Mammary epithelial cell (primary cell): ENCODE measurements at regions not wholly inside any gene's neighbourhood (a gene's known extent, or its start where the extent isn't known, plus 50 kb on each side); places are given as distances from the start of the nearest gene placed in this dataset.

Source experiments
- CTCF ChIP-seq, 2 donors: IDR thresholded peaks in 1 of 2; conservative IDR thresholded peaks in 1 of 2; 2 replicates each; pipeline ENCODE4 v1.5.1; 2011 to 2012; ENCODE audit warnings: inconsistent platforms in 2 of 2, low read length in 2 of 2, mild to moderate bottlenecking in 2 of 2, control low read depth in 1 of 2, low read depth in 1 of 2; ENCODE audit not compliant: insufficient read depth in 1 of 2; ENCODE audit errors: extremely low read depth in 1 of 2
- EZH2 ChIP-seq: IDR thresholded peaks from 2 replicates; pipeline ENCODE4 v1.6.1; 2012; ENCODE audit warnings: low read length, inconsistent platforms, borderline replicate concordance

DNA sequence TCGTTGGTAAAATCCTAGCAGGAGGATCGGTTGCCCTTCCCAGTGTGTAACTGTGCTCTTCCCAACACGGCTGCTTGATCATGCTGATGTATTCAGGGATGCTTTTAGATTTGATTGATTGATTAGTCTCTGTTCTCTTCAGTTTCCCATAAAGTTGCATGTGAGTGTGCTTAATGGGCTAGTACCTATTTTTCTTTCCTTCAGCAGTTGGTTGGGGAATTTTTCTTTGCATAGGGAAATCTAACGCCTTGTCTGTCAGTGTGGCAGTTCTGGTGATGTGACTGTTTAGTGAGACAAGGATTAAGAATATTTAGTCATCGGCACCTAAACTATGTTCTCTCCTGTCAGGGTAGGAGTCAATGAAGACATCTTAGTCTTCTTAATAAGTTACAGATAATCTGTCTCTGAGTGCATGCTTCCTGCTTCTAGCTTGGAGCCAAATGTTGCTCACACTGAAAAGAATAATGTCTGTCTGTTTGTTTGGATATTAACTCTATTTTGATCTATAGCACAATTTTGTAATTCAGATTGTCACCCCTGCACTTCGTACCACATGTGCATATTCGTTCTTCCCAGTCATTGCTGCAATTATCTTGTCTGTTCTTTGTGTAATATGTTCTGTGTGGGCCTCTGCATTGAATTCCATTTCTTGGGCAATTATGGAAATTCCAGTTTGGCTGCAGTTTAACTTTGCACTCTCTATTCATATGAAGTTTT lies 169.9 kb downstream of the EDN1 start:
- TF ChIP-seq CTCF (conservative IDR thresholded peaks at IDR 0.05 in 1 of 2, IDR thresholded peaks at IDR 0.05 in 1 of 2; ENCODE audit: extremely low read depth in 1 of 2, insufficient read depth in 1 of 2, low read depth in 1 of 2, low read length in 2 of 2) (no peak), EZH2 (no peak)
